GM19324 (cell line): ENCODE measurements at regions not wholly inside any gene's neighbourhood (a gene's known extent, or its start where the extent isn't known, plus 50 kb on each side); places are given as distances from the start of the nearest gene placed in this dataset.

Source experiments
- ATAC-seq: cut with Tn5 transposase; IDR thresholded peaks from one replicate; pipeline ENCODE4 v1.9.1; 2021; ENCODE audit warnings: mild to moderate bottlenecking, moderate library complexity; ENCODE audit not compliant: unreplicated experiment, low FRiP score

DNA sequence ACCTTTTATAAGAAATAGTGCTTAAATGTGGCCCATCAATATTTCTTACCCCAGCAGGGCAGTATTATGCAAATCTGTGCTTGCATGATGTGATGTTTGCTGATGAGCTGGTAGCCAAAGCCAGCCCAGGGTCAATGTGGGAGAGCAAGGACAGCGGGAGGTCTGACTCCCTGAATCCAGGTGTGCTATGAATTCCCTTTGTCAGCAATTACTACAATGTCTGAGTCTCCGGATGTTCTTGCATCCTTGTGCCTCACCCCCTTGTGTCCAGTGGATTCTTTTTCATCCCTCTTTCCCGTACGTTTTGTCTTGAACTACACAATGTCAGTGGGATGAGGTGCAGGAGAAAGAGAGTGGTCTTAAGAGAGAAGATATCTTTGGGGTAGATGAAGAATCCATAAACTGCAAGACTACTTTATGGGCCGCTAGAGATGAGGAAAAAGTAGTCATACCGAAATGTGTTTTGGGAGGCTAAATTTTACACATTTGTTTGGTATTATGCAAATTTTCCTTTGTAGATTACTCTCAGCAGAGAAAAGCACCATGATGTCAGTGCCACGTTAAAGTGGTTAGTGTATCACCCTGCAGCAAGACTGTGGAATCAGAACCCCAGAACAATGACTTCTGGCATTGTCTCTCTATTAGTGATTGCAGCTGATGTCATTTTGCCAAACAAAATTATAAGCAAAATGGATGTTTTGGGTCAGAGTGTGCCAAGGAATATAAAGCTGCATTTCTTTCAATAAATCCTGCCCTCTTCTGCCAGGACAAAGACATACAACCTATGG lies 53.5 kb upstream of the TSHZ3 start:
- ATAC-seq: no peak

DNA sequence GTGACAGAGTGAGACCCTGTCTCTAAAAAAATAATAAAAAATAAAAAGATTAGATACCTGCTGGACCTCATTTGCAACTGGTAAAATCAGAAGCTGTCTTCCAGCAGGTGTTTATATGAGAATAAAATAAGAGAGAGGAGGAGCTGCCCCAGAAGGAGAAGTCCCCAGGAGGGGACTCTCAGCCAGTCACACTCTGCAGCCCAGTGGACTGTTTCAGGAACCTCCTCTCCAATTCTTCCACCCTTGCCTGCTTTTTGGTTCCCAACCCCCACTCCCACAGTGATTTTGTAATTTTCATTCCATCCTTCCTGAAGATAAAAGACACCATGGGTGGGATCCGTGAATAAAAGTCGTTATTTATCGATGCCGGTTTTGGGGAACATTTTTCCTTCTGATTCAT lies 56.9 kb upstream of the TSHZ3 start:
- no peak for ATAC-seq

DNA sequence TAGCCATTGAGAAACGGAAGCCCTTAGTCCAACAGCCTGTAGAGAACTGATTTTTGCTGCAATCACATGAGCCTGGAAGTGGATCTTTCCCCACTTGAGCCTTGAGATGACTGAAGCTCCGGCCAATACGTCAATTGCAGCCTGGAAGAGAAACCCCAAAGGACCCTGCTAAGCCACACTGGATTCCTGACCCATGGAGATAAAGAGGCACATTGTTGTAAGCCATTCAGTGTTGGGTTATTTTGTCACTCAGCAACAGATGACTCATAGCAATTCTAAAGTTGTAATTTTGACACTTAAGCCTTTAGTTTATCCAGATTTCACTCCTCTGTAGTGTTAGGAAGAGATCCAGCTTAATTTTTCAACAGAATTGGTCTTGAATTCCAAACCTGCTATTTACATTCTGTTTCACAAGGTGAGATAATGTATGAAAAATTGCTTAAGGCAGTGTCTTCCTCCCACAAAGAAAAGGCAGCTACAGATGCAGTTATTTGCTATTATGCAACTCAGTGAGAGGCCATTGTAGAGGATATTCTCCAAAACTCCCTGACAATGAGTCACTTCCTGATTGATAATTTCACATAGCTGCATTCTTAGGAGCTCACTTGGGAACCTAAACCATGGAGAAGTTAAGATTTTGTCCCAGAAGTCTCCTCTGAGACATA lies 59.4 kb upstream of the TSHZ3 start:
- ATAC-seq: no peak

DNA sequence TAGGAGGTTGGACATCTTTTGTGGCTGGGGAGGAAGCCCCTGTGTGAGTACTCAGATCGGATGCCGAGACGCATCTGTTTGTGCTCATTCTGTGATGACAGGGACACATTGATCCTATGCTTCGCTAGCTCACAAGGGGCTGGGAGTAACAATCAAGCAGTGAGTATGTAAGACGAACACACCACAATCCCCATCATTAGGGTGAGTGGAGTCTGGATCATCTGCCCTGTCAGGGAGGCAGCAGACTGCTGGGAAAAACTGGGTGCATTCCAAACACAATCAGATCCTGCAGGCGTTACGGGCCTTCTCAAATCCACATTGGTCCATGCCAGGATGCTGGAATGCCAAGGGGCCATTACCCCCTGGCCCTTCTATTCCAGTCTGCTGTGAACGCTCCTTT lies 64.1 kb upstream of the TSHZ3 start:
- ATAC-seq: no peak

DNA sequence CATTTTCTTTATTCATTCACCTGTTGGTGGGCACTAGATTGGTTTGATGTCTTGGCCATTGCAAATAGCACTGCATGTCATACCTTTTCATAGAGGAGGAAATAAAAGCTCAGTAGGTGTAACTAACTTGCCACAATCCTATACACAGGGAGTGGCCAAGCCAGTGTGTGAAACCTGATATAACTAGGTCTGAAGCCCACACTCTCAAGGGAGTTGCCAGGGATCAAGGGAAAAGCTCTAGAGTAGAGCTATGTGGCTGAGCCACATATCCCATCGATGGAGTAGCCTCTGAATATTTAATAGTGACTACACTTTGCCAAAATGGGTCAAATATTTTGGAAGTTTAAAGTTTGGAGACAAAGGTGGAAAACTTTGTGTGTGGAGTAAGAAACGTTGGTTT lies 66.1 kb upstream of the TSHZ3 start:
- ATAC-seq: no peak

DNA sequence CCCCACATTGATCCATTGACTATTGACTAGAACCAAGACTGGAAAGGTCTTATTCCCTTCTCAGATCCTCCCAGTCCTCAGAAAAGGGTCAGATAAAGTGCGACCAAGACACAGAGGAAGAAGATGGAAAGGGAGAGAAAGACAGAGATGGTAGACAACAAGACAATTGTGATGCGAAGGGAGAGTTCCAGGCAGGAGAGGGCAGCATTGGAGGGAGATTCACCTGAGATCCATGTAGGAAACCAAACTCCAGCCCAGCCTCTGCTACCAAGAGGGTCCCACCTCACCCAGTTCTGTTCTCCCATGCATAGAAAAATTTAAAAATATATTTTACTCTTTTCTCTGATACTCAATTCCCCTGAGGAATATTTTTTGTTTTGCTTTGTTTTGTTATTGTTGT lies 67.3 kb upstream of the TSHZ3 start:
- no peak for ATAC-seq

DNA sequence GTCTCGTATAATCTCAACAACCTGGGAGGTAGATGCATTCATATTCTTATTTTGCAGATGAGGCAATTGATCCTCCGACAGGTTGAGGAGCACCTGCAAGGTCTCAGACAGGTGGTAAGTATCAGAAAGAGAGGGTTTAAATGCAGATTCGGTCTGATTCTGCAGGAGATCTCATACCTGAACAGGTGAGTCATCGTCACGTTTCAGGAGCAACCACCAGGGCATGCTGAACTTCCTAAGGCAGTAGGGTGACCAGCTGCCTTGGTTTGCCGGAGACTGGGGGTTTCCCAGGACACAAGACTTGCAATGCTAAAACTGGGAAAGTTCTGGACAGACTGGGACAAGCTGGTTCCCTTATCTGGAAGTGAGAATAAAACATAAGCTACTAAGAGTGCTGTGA lies 68.8 kb upstream of the TSHZ3 start:
- no peak for ATAC-seq

DNA sequence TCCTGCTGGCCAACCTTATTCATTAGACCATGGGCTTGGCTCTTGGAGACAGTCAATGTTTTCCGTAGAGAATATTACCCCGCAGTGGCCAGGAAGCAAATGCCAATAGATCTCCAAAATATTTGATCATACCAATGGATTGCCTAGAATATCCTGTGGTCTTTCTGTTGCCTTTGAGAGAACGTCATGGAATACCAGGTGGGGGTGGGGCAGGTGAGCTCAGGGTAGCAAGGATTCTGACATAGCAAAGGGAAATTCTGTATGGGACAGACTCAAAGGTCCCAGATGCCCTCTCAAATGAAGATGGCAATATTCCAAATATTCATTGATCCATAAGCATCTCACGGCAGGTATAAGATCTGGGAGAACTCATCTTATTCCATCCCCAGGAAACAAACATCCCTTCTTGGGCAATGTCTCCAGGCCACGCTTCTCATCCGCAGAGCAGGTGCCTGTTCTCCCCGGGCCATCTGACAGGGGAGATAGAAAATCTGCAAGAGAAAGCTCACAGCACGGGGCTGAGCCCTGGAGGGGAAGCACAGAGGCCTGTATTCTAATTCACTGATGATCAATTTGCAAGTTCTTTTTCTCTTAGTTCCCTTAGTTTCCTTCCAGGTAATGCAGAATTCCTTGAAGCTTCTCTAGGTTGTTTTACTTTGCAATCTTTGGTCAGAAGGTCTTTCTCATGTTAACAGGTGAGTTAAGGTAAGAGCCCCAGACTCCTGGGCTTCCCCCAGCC lies 69.6 kb upstream of the TSHZ3 start:
- no peak for ATAC-seq

DNA sequence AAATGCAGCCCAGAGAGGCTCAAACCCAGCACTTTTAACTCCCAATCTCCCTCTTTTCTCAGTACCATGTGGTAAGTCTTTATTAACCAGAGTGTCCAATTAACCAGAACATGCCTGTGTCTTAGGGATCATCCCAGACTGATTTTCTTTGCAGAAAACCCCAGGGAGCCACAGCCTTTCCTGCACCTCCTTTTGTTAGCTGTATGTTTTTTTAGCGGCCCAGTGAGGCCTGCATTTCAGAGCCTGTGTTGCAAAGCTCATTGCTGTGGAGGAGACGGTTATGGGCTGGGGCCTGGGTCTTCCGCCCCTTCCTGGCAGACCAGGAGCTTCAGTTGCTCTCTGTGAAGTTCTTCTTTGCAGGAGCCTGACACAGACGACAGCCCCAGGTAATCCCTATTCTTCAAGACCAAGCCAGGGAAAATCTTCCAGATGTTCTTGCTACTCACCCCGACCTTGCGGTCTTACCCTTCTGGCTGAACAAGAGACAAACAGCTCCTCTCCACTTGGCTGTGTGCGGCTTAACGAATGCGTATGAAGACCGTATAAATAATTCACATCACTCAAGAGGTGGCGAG lies 70.7 kb upstream of the TSHZ3 start:
- ATAC-seq: no peak

DNA sequence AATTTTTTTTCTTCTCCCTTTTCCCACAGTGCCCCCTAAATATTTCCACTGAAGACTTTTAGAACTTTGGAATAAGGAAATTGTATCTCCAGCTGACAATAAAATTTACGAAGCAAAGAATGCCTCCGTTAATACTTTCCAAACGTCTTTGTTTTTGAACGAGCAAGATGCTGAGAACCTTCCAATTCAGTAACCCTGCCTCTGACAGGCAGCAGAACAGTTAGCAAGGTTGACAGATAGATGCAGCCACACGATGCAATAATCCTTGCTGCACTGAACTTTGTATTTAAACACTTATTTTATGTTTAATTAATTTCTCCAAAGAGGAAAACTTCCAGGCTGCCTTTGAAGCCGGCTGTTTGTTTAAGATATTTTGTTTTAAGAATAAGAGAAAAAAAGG lies 71.8 kb upstream of the TSHZ3 start:
- ATAC-seq: no peak

DNA sequence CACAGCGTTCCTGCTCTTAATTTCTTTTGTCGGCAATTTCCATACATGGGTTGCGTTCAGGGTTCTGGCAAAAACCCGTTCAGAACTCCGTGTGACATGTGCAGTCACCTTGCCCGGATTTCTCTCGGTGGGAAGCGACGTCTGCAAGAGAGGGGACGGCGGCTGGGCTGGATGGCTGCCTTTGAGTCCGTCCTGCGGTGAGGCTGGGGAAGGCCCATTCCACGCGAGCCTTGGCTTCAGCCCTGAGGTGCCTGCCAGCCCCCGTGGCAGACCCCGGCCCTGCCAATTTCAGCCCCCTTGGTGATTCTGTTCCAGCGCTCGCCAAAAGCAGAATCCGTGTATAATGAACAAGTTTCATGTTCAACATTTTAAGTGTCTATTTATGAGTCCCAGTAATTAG lies 72.6 kb upstream of the TSHZ3 start:
- no peak for ATAC-seq

DNA sequence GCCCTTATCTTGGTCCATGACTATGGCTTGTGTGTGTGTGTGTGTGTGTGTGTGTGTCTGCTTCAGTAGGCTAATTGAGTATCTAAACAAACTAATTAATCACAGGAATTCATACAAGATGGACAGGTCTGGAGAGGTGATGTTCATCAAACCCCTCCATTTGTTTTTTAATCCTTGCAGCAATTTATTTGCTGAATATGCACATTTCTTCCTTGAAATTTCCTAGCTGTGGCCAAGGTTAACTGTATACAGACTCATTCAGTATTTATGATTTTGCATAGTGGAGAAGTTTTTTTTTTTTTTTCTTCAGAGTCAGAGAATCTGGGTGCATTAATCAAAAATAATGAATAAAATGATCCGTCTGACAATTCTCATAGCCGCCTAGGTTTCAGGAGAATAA lies 74.7 kb upstream of the TSHZ3 start:
- no peak for ATAC-seq

DNA sequence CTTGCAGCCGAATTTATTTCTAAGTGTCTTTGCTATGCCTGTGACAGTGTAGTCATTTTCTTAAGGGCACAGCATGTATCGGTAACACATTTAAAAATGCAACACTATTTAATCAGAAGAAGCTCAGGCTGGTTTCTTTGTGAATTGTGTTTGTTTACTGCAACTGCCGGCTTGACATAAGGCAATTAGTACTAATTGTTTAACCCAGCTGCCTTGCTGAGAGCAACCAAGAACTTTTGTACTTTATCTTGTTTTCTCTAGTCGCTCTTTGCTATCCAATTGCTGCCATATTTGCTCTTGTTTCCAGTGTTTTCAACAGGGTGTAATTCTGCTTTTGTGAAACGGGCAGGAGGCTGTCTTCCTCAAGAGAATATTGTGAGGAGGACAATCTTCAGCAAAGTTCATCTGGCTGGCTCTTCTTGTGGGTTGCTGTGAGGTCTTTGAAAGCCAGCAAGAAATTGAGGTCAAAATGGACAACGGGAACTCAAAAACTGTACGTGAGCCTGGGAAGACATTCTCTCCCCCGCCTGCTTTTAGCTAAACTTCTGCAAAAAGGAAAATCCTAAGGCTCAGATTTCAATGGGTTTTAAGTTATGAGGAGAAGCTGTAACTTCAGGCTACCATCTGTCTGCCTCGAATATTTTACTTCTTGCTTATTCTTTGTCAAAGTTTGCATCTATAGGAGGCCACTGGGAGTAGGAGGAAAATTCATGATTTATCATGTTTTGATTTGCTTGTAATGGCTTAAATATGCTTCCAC lies 75.8 kb upstream of the TSHZ3 start:
- ATAC-seq: no peak

DNA sequence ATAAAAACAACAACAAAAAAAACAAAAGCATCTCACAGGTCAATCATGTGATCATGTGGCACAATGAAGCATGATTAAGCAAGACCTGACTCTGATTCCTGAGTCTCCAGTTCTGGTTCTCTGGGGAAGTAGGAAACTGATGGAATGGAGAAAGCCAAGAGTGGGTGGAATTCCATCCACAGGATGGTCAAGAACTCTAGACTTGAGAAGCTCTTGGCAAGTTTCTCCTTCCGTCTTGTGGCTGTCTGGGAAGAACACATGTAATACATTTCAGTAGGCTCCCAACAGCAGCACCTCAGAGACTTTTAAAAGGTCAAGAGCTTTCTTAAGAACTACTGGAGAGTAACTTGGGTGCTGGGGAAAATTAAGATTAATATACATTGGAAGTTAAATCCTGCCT lies 78.6 kb upstream of the TSHZ3 start:
- no peak for ATAC-seq

DNA sequence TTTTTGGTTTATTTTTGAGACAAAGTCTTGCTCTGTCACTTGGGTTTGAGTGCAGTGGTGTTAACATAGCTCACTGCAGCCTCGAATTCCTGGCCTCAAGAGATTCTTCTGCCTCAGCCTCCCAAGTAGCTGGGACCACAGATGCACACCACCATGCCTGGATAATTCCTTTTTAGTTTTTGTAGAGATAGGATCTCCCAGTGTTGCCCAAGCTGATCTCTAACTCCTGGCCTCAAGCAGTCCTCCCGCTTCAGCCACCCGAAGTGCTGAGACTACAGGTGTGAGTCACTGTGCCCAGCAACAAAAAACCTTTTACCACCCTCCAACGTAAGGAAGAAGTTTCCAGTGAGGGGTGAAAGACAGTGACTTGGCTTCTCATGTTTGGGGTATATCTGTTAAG lies 81.1 kb upstream of the TSHZ3 start:
- no peak for ATAC-seq

DNA sequence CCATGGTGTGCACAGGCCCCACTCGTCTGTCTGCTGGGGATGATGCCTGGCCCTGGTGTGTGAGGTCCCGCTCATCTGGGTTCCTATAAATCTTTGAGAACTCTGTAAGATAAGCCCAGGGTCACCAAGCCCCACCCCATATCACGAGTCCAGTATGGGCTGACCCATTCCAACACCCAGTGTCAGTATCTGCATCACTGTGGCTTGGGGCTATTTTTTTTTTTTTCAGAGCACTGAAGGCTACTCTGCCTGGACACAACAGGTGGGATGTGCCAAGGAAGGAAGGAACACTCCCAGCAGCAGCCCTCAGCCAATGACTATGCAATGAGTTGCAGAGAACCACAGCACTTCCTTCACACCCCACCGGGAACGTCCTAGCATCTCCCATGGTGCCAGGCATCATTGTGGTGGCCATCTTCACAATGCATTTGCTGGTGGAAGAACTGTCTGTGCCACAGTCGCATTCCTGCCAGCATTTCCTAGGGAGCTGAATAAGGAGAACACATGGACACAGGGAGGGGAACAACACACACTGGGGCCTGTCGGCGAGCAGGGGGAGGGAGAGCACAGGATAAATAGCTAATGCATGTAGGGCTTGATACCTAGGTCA lies 83.1 kb upstream of the TSHZ3 start:
- ATAC-seq: no peak

DNA sequence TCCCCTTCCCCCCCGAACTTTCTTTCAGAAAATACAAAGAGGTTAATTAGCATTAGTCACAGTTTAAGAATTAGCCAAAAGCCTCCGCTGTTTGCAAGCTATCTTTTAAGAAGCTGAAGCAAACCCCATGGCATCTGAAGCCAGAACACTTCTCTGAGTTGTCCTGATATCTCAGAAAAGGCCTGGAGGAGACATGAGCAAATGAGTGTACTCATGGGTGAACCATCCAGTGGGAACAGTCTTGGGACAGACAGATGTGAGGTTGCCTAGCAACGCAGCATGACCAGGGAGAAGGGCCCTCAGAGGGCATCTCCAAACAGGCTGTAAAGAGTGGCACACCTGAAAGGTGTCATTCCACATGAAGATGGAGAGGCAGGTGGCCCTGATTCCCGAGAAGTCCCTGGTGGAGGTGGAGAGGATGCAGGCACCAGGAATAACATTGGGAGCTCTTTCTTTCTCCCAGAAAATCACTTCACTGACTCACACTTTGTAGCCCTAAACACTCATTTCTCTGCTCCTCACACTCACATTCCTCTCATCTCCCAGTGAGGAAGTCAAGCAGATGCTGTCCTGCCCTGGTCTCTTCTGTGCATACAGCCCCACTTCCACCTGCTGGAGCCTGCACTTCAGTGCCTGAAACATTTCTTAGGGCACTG lies 87.0 kb upstream of the TSHZ3 start:
- ATAC-seq: no peak

DNA sequence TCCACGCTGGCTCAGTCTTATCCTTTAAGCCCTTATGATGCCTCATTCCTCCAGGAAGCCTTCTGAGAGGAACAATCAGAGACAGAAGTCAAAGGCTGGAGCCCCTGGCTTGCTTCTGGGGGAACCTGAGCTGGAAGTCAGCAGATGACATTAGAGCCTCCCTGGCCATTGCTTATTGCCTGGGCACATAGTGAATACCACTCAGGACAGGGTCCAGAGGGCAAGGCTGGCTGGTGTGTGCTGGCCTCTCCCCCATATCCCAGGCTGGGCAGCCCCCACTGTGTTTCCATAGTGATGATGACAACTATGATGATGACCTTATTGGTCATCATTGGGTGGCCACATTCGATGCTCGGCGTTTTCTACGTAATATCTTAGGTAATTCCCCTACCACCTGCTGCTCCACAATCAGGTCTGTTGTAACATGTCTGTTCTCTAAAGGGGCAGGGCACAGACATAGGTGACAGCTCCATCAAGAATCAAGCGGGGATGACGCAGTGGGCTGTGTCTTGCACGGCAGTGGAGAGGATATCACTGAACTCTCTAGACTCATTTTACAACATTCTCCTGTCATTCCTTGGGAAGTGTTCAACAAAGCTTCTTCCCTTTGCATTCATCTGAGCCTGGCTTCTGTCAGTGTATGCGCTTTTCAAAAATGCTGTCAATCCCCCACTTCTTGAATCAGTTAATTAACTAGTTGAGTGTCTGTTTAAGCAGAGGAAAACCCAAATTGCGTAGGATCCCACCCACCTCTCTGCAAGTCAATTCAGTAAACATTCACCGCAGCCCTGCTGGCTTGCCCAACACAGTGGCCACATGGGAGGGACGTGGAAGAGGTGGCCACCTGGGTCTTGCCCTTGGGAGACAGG lies 89.4 kb upstream of the TSHZ3 start:
- no peak for ATAC-seq

DNA sequence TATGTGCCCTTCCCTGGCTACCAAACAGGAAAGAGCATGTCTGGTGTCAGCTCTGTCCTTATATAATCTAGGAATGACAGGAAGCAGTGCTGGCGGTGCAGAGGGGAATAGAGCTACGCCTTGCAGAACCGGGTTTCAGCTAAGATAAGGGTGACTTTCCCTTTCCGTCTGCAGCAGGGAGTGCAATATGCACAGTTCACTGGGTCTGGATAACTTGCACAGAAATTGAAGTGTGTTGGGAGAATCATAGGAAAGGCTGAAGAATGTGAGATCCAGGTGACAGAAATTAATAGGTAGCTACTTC lies 90.0 kb upstream of the TSHZ3 start:
- ATAC-seq: no peak
